ENCODE measurements at regions not wholly inside any gene's neighbourhood (a gene's known extent, or its start where the extent isn't known, plus 50 kb on each side); places are given as distances from the start of the nearest gene placed in this dataset.

DNA sequence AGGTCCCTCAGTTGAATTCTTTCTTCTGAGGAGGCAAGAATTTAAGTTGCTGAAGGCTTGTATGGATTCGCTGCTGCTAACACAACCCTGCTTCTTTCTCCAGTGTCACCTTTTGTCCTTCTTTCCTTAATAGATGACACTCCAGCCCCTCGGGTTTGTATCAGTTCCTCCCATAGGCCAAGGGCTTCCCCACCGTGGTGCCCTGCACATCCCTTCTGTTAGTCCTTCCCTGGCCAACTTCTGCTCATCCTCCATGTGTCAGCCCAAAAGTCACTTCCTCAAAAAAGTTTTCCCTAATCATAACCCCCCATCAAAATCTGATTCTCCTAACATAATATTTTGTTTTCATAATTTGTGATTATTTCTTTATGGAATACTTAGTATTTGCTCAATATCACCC is 190.4 kb downstream of the RHOU start:
- TF ChIP-seq, protein P1, sequence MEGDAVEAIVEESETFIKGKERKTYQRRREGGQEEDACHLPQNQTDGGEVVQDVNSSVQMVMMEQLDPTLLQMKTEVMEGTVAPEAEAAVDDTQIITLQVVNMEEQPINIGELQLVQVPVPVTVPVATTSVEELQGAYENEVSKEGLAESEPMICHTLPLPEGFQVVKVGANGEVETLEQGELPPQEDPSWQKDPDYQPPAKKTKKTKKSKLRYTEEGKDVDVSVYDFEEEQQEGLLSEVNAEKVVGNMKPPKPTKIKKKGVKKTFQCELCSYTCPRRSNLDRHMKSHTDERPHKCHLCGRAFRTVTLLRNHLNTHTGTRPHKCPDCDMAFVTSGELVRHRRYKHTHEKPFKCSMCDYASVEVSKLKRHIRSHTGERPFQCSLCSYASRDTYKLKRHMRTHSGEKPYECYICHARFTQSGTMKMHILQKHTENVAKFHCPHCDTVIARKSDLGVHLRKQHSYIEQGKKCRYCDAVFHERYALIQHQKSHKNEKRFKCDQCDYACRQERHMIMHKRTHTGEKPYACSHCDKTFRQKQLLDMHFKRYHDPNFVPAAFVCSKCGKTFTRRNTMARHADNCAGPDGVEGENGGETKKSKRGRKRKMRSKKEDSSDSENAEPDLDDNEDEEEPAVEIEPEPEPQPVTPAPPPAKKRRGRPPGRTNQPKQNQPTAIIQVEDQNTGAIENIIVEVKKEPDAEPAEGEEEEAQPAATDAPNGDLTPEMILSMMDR (IDR thresholded peaks at IDR 0.05; ENCODE audit: low read depth, low read length), result no peak
- Histone ChIP-seq H3K9me3 (ENCODE audit: control insufficient read depth, insufficient read depth, low read length) (no peaks in the 10 kb centered on the region; the same call in 1 of the 2 replicates), H3K4me3 (ENCODE audit: low read depth, low read length) (no peak overlapping the region), H3K27ac (ENCODE audit: low read depth, low read length) (no peak overlapping the region), H3K27me3 (ENCODE audit: control insufficient read depth, insufficient read depth, low read length) (no peaks in the 10 kb centered on the region)
- ChIA-PET CTCF (no interaction called here), POLR2A (no interaction called here)
- no peak for DNase-seq (ENCODE audit: low read depth, low spot score)

DNA sequence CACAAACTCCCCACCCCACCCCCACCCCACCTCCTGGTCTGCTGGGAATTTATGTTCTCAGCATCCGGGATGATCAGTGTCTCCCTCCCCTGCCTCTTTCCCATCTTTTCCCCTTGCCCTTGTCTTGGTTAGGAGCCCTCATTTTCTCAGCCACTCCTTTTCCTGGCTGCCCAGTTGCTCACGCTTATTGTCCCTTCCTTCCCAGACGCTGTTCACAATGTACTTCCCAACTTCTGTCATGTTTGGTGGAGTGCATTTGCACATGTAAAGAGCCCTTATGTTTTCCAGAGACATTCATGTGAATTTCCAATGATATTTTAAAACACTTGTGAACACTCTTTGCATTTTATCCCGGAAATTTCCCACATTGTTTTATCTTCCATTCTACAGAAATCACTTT is 192.1 kb downstream of the RHOU start:
- TF ChIP-seq, protein P1 (IDR thresholded peaks at IDR 0.05; ENCODE audit: low read depth, low read length), result no peak
- Histone ChIP-seq H3K9me3 (ENCODE audit: control insufficient read depth, insufficient read depth, low read length) (no peaks in the 10 kb centered on the region; the same call in 1 of the 2 replicates), H3K27ac (ENCODE audit: low read depth, low read length) (no peak overlapping the region), H3K27me3 (ENCODE audit: control insufficient read depth, insufficient read depth, low read length) (peaks cover under 1% of the 10 kb centered on the region), H3K4me3 (ENCODE audit: low read depth, low read length) (no peak overlapping the region)
- no peak for DNase-seq (ENCODE audit: low read depth, low spot score)
- ChIA-PET CTCF (no interaction called here), POLR2A (no interaction called here)

DNA sequence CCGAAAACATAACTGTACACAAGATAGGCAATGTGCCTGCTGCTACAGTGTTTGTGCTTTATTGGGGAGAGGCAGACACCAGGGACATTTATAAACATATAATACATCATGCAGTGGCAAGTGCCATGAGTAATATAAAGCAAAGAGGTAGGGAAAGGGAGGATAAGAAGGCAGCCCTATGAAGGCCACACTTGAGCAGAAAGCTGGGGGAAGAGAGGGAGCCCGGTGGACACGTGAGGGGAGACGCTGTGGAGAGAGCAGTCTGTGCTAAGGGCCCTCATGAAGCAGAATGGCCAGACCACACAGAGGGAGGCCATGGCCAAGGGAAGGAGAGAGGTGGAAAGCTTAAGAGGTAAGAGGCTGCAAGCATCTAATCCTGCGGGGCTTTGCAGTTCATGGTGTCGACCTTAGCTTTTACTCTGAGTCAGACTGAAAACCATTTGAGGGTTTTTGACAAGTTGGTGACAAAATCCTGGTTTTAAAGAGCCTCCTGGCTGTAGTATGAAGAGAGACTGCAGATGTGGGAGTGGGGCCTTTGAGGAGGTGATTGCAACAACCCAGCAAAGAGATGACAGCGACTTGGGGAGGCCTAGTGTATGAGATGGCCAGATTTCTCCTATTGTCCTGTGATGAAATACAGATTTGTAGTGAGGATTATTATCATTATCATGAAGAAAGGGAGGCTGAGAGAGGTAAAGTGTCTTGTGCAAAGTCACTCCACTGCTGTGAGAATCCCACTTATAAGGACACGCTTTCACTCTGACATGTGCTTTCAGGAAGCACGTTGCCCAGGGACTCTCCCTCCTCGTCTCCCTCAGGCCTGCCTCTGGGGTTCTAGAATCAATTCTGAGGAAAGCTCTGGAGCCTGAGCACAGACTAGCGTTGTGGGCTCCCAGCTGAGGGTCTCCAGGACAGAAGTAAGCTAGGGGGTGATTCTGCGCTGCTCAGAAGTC is 192.9 kb downstream of the RHOU start:
- ChIA-PET CTCF (interaction anchor here (1.7 kb wide), 1 partner anchor 299 kb away, joined by 3 read pairs; no protein-coding TSS in a partner anchor), POLR2A (no interaction called here)
- no peaks in the 10 kb centered on the region; the same call in 1 of the 2 replicates for H3K9me3 ChIP-seq (ENCODE audit: control insufficient read depth, insufficient read depth, low read length)
- H3K27me3 ChIP-seq (ENCODE audit: control insufficient read depth, insufficient read depth, low read length), result peaks cover 5% of the 10 kb centered on the region
- TF ChIP-seq, protein P1 (IDR thresholded peaks at IDR 0.05; ENCODE audit: low read depth, low read length), result no peak
- no peak for DNase-seq (ENCODE audit: low read depth, low spot score)
- H3K27ac ChIP-seq (ENCODE audit: low read depth, low read length), result no peak overlapping the region
- H3K4me3 ChIP-seq (ENCODE audit: low read depth, low read length), result no peak overlapping the region

DNA sequence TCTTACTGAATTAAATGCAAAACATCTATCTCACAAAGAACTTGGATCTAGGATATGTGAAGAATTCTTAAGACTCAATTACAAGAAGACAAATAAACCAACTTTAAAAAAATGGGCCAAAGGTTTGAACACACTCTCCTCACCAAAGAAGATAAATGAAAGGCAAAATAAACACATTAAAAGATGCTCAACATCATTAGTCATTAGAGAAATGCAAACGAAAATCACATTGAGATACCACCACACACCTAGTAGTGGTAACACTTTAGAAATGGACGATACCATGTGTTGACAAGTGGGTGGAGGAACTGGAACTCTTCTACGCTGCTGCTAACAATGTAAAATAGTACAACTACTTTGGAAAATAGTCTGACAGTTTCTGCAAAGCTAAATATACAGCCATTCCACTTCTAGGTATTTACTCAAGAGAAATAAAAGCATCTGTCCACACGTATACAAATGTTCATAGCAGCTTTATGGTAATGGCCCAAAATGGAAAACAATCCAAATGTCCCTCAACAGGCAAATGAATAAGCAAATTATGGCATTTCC is 194.3 kb downstream of the RHOU start:
- CTCF ChIA-PET, result interaction anchor here (1.7 kb wide), 1 partner anchor 298 kb away, joined by 3 read pairs; no protein-coding TSS in a partner anchor
- H3K4me3 ChIP-seq (ENCODE audit: low read depth, low read length), result no peak overlapping the region
- DNase-seq (ENCODE audit: low read depth, low spot score), result no peak
- H3K27ac ChIP-seq (ENCODE audit: low read depth, low read length), result no peak overlapping the region
- no peaks in the 10 kb centered on the region; the same call in 1 of the 2 replicates for H3K9me3 ChIP-seq (ENCODE audit: control insufficient read depth, insufficient read depth, low read length)
- POLR2A ChIA-PET, result no interaction called here
- H3K27me3 ChIP-seq (ENCODE audit: control insufficient read depth, insufficient read depth, low read length), result peaks cover 8% of the 10 kb centered on the region
- TF ChIP-seq, protein P1 (IDR thresholded peaks at IDR 0.05; ENCODE audit: low read depth, low read length), result no peak

DNA sequence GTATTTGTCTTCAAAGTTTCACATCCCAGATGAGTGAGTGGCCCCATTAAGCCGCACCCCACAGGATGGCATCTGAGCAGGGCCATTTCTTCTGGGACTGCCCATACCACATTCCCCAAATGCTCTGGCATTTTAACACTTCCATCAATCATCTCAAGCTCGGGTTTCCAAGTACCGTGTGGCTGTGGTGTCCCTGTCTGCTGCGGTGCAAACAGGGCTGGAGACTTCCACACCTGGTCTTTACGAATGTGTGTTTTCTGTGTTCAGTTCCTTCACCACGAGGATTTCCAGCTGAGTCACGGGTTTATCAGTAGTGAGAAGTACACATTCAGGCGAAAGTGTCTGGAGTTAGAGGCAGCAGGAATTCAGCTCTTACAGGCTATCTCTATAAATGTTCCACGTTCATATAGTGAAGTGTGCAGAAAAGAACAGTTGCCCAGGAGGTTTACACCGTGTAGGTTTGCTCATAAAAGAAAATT is 195.2 kb downstream of the RHOU start:
- Histone ChIP-seq H3K27ac (ENCODE audit: low read depth, low read length) (no peak overlapping the region), H3K27me3 (ENCODE audit: control insufficient read depth, insufficient read depth, low read length) (peaks cover 10% of the 10 kb centered on the region), H3K9me3 (ENCODE audit: control insufficient read depth, insufficient read depth, low read length) (no peaks in the 10 kb centered on the region; the same call in 1 of the 2 replicates), H3K4me3 (ENCODE audit: low read depth, low read length) (no peak overlapping the region)
- TF ChIP-seq, protein P1 (IDR thresholded peaks at IDR 0.05; ENCODE audit: low read depth, low read length), result no peak
- DNase-seq (ENCODE audit: low read depth, low spot score), result no peak
- ChIA-PET POLR2A (no interaction called here), CTCF (no interaction called here)

Measured in AG04450 (cell line).